B cell (primary cell): ENCODE measurements at regions not wholly inside any gene's neighbourhood (a gene's known extent, or its start where the extent isn't known, plus 50 kb on each side); places are given as distances from the start of the nearest gene placed in this dataset.

Experiments
- ATAC-seq: fragments of 200-7000 bp; cut with Tn5 transposase; one replicate; pipeline ENCODE4 v1.10.0; 2021; ENCODE audit warnings: low read depth, mild to moderate bottlenecking, moderate number of reproducible peaks, moderate library complexity
- CTCF ChIA-PET: fragments of 350-600 bp; sonication (Branson Sonifier 250); formaldehyde crosslinking; loops from one replicate; lab custom pipeline; 2021; ENCODE audit warnings: antibody characterized with exemption, inconsistent platforms; lab: Charles Lee
- POLR2A ChIA-PET: fragments of 350-600 bp; sonication (Branson Sonifier 250); formaldehyde crosslinking; loops from one replicate; lab custom pipeline; 2021; ENCODE audit warnings: antibody characterized with exemption; lab: Charles Lee
- DNase-seq: peaks from one replicate; pipeline ENCODE4 v3.0.0; 2013
- H2AFZ ChIP-seq: 2 replicates; pipeline ENCODE4 v1.6.1; 2012; ENCODE audit warnings: mild to moderate bottlenecking, low read depth, low read length; ENCODE audit not compliant: insufficient read depth, poor library complexity, severe bottlenecking
- H3K27ac ChIP-seq, 2 donors: 1 replicate in 1 of 2; 2 replicates in 1 of 2; pipeline ENCODE4 v1.5.1; 2012 to 2013; ENCODE audit warnings: low read length in 2 of 2, mild to moderate bottlenecking in 2 of 2, moderate library complexity in 1 of 2
- H3K27me3 ChIP-seq, 4 experiments: fragments of 200-600 bp in 1 of 4; sonication (generic) in 1 of 4; replicated peaks in 1 of 4; 1 replicate in 2 of 4; 2 replicates in 2 of 4; pipeline versions ENCODE4 v1.6.1 to v1.7.0; 2013 to 2016; ENCODE audit warnings: low read length in 3 of 4, mild to moderate bottlenecking in 2 of 4, mixed read lengths in 1 of 4, moderate library complexity in 1 of 4; ENCODE audit not compliant: insufficient read depth in 4 of 4, control insufficient read depth in 3 of 4; ENCODE audit errors: control extremely low read depth in 1 of 4
- H3K36me3 ChIP-seq, 2 experiments: replicated peaks in 1 of 2; 1 replicate in 1 of 2; 2 replicates in 1 of 2; pipeline versions ENCODE4 v1.6.1 to v1.7.1; 2013; ENCODE audit warnings: low read length in 1 of 2; ENCODE audit not compliant: insufficient read depth in 2 of 2, control insufficient read depth in 1 of 2; ENCODE audit errors: control extremely low read depth in 1 of 2, extremely low read depth in 1 of 2
- H3K4me1 ChIP-seq, 2 donors: fragments of 200-600 bp in 1 of 2; sonication (generic) in 1 of 2; 1 replicate in 1 of 2; 2 replicates in 1 of 2; pipeline versions ENCODE4 v1.5.1 to v1.6.1; 2013 to 2017; ENCODE audit warnings: low read length in 2 of 2; ENCODE audit not compliant: control insufficient read depth in 2 of 2, insufficient read depth in 2 of 2
- H3K4me2 ChIP-seq: replicated peaks from 2 replicates; pipeline ENCODE3; 2012; ENCODE audit warnings: mild to moderate bottlenecking, low read depth, low read length; ENCODE audit not compliant: poor library complexity, severe bottlenecking
- H3K4me3 ChIP-seq, 5 experiments: fragments of 200-600 bp in 1 of 5; sonication (generic) in 1 of 5; 1 replicate in 3 of 5; 2 replicates in 2 of 5; pipeline versions ENCODE4 v1.5.1 to v1.7.0; 2011 to 2016; ENCODE audit warnings: low read length in 4 of 5, mild to moderate bottlenecking in 4 of 5, low read depth in 2 of 5, control low read depth in 1 of 5, moderate library complexity in 1 of 5; ENCODE audit not compliant: insufficient read depth in 1 of 5; ENCODE audit errors: control extremely low read depth in 1 of 5, extremely low read depth in 1 of 5
- H3K79me2 ChIP-seq: fragments of 200-600 bp; sonication (generic); one replicate; pipeline ENCODE4 v1.6.0; 2016; ENCODE audit warnings: low read length; ENCODE audit not compliant: control insufficient read depth, insufficient read depth
- H3K9ac ChIP-seq: fragments of 200-600 bp; sonication (generic); 2 replicates; pipeline ENCODE4 v1.6.1; 2017; ENCODE audit warnings: mild to moderate bottlenecking, low read length, moderate library complexity
- H3K9me3 ChIP-seq, 3 donors: one replicate each; pipeline versions ENCODE4 v1.6.1 to v1.7.1; 2013; ENCODE audit warnings: low read length in 2 of 3; ENCODE audit not compliant: control insufficient read depth in 2 of 3, insufficient read depth in 1 of 3; ENCODE audit errors: control extremely low read depth in 1 of 3
- H4K20me1 ChIP-seq: 2 replicates; pipeline ENCODE4 v1.6.0; 2012; ENCODE audit warnings: mild to moderate bottlenecking, low read length; ENCODE audit not compliant: insufficient read depth, control insufficient read depth, poor library complexity, severe bottlenecking
- H3K27ac Mint-ChIP-seq: one replicate; pipeline ENCODE4 v1.8.0; 2021; ENCODE audit warnings: mixed read lengths
- H3K27me3 Mint-ChIP-seq: one replicate; pipeline ENCODE4 v1.8.0; 2021; ENCODE audit warnings: mixed read lengths
- H3K4me1 Mint-ChIP-seq: one replicate; pipeline ENCODE4 v1.8.0; 2021; ENCODE audit warnings: mixed read lengths
- H3K4me3 Mint-ChIP-seq: one replicate; pipeline ENCODE4 v1.8.0; 2021; ENCODE audit warnings: mixed read lengths
- H3K9me3 Mint-ChIP-seq: one replicate; pipeline ENCODE4 v1.8.0; 2022; ENCODE audit warnings: mixed read lengths; ENCODE audit not compliant: insufficient read depth
- EZH2 ChIP-seq: IDR thresholded peaks from 2 replicates; pipeline ENCODE4 v1.6.1; 2012; ENCODE audit warnings: borderline replicate concordance, low read depth, mild to moderate bottlenecking, moderate library complexity, low read length; ENCODE audit not compliant: insufficient read depth, poor library complexity, severe bottlenecking
- WGBS: methylation state at CpG from one replicate; pipeline ENCODE4 v1.1.5; 2013; ENCODE audit warnings: missing lambda C conversion rate; ENCODE audit not compliant: insufficient coverage; 5-methylcytosine and 5-hydroxymethylcytosine counted together
- intact Hi-C: fragments of 100-400 bp; cut with micrococcal nuclease; formaldehyde crosslinking; loops from one replicate; pipeline ENCODE4 v1.10.0; 2022
- TF ChIP-seq, protein P1 (sequence below): fragments of 200-600 bp; IDR thresholded peaks from one replicate; pipeline ENCODE4 v1.8.0; 2022; ENCODE audit warnings: antibody characterized with exemption, mild to moderate bottlenecking

DNA sequence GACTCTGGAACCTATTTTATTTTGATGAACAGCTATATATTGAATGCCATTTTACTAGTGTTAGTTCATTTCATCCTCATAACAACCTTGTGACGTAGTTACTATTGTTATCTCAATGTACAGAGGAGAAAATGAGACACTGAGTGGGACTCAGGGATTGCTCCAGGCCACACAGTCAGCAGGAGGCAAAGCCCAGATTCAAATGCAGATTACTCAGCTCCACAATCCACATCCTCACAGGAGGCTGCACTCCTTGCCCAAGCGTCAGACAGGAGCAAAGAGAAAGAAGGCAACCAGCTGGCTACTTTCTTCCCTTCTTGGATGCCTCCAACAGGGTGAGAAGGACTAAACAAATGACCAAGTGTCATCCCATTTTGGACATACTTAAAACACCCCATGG, 92.0 kb upstream of the CCDC54 start:
- no peaks in the 10 kb centered on the region for H3K4me1 ChIP-seq
- Mint-ChIP-seq H3K9me3 (no peaks in the 10 kb centered on the region), H3K27me3 (peaks cover 15% of the 10 kb centered on the region), H3K4me3 (no peak overlapping the region), H3K27ac (no peak overlapping the region), H3K4me1 (peaks cover 3% of the 10 kb centered on the region)
- DNase-seq (no peak), ATAC-seq (no peak)
- H3K79me2 ChIP-seq, result no peaks in the 10 kb centered on the region
- H4K20me1 ChIP-seq, result no peaks in the 10 kb centered on the region
- intact Hi-C loops, result no loop called here
- H3K9ac ChIP-seq, result no peak overlapping the region
- no peaks in the 10 kb centered on the region for H3K27me3 ChIP-seq
- ChIA-PET POLR2A (no interaction called here), CTCF (interaction anchor here (1.2 kb wide), 1 partner anchor 10 kb away, joined by 3 read pairs; no protein-coding TSS in a partner anchor)
- TF ChIP-seq, protein P1, sequence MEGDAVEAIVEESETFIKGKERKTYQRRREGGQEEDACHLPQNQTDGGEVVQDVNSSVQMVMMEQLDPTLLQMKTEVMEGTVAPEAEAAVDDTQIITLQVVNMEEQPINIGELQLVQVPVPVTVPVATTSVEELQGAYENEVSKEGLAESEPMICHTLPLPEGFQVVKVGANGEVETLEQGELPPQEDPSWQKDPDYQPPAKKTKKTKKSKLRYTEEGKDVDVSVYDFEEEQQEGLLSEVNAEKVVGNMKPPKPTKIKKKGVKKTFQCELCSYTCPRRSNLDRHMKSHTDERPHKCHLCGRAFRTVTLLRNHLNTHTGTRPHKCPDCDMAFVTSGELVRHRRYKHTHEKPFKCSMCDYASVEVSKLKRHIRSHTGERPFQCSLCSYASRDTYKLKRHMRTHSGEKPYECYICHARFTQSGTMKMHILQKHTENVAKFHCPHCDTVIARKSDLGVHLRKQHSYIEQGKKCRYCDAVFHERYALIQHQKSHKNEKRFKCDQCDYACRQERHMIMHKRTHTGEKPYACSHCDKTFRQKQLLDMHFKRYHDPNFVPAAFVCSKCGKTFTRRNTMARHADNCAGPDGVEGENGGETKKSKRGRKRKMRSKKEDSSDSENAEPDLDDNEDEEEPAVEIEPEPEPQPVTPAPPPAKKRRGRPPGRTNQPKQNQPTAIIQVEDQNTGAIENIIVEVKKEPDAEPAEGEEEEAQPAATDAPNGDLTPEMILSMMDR, result no peak
- no peak for TF ChIP-seq EZH2
- no peak overlapping the region for H3K4me2 ChIP-seq
- no peaks in the 10 kb centered on the region for H3K36me3 ChIP-seq
- H3K9me3 ChIP-seq, result no peaks in the 10 kb centered on the region
- no peak overlapping the region for H3K4me3 ChIP-seq
- H3K27ac ChIP-seq, result no peak overlapping the region
- no peak overlapping the region for H2AFZ ChIP-seq
- 100% methylated on average over 1 of the region's 2 CpGs for WGBS

DNA sequence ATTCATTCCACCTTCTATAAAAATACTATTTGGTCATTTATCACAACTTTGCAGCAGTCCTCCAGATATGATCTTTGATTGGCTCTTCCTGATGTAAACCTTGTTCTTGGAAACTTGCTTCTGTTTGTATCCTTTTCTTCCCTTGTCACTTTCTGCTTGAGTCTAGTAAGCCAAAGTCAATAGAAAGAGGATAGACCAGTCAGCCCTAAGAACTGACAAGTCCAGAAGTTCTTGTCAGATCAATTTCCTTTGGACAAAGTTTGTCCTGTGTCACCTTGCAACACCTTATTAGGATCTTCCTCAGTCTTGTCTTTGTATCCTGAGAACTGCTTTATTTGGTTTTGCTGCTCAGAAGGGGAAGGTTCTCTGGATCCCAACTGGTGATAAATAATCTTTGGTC, 87.9 kb upstream of the CCDC54 start:
- no peak overlapping the region for H3K27ac ChIP-seq
- no peak overlapping the region for H3K4me3 Mint-ChIP-seq
- H4K20me1 ChIP-seq, result no peaks in the 10 kb centered on the region
- H3K9me3 Mint-ChIP-seq, result peaks cover 2% of the 10 kb centered on the region
- H3K4me2 ChIP-seq, result no peak overlapping the region
- H3K9ac ChIP-seq, result no peak overlapping the region
- no peaks in the 10 kb centered on the region for H3K27me3 ChIP-seq
- no peak for TF ChIP-seq EZH2
- TF ChIP-seq, protein P1, result no peak
- H3K79me2 ChIP-seq, result no peaks in the 10 kb centered on the region
- no peaks in the 10 kb centered on the region for H3K4me1 Mint-ChIP-seq
- no peaks in the 10 kb centered on the region for H3K4me1 ChIP-seq
- no peak for DNase-seq
- no peaks in the 10 kb centered on the region for H3K36me3 ChIP-seq
- no peak overlapping the region for H3K27ac Mint-ChIP-seq
- intact Hi-C loops, result no loop called here
- no peak for ATAC-seq
- H3K27me3 Mint-ChIP-seq, result peaks cover 8% of the 10 kb centered on the region
- peaks cover 0 to 4% (median 0%) of the 10 kb centered on the region in 3 donors for H3K9me3 ChIP-seq
- CTCF ChIA-PET, result no interaction called here
- POLR2A ChIA-PET, result no interaction called here
- H3K4me3 ChIP-seq, result no peak overlapping the region
- no peak overlapping the region for H2AFZ ChIP-seq
